ENCODE measurements at regions not wholly inside any gene's neighbourhood (a gene's known extent, or its start where the extent isn't known, plus 50 kb on each side); places are given as distances from the start of the nearest gene placed in this dataset.

DNA sequence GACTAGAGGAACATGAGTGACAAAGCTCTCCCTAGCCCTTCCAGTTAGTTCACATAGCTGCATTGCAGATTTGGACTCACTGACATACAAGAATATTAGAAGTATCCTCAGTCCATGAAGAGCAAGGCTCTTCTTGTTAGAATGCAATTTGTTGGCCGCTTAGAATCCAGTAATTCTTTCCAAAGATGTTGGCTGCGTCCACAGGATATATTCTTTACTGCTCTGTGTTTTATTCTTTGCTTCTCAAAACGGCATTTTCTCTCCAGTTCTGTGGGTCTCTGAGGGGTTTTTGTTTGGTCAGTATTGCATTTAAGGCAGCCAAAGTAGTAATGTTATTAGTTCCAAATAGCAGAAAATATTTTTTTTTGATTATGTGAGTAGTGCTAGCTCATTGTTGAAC, 588.6 kb downstream of the DNAJB9 start:
- no peak for DNase-seq

DNA sequence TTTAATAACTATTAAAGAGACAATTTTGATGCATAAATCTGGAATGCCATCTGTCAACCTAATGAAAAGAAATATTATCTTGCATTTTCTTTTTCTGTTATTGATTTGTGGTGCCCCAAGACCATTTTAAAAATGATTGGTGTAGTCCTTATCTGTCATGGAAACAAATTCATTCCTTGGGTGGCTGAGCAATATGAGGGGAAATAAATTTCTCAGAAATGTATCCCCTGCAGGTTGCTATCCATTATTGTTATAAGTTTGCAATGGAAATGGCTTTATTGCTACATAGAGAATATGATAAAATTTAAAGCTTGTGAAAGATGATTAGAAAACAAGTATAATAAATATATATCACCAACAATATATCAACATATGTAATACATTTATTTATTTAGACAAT, 607.0 kb downstream of the DNAJB9 start:
- DNase-seq = no peak

DNA sequence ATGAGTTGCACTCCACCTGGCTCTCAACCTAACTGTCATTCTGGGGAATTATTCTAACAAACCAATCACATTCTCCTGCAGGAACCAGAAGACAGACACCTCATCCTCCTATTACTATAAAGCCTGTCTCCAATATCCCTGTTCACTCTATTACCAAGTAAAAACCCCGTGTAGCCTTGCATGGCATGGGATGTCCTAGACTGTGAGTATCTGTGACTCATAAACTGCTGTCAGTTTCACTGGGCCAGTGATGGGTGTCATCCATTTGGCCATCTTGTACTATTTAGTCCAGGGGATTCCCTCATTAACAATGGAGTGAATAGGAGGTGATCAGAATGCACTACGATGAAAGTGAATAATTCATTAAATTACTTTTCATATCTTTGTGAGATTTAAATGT, 608.7 kb downstream of the DNAJB9 start:
- DNase-seq = no peak

- DNase-seq = no peak
Observed at GRCh38 chr7:109179601-109180000, 609.9 kb downstream of the DNAJB9 start.

DNA sequence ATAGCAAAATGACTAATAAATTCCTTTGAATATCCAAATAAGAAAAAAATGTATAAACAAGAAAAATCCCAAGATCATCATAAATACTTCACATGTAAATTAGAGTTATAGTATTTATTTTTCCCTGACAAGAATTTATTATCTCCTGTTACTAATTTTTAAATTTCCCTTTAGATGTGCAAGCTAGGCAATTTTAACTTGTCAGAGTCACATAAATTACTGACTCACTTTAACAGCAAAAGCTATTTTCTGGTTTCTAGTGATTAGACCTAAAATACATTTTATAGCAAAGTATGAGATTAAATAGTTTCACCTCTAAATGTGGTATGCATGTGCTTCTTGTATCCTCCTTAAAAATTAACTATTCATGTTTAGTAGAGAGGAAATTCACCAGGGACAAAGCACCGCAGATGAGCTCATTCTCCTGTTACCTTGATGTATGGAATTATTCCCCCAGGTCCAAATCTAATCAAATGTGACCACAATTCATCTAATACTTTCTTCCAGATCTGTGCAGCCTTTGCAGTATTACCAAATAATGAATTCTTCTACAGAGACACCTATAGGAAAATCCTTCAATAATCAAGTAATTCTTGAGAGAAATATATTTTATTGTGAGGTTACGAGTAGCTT, 621.2 kb downstream of the DNAJB9 start:
- no peak for DNase-seq

GRCh38 chr7:109206196-109206595, 636.5 kb downstream of the DNAJB9 start:
- DNase-seq = no peak

DNA sequence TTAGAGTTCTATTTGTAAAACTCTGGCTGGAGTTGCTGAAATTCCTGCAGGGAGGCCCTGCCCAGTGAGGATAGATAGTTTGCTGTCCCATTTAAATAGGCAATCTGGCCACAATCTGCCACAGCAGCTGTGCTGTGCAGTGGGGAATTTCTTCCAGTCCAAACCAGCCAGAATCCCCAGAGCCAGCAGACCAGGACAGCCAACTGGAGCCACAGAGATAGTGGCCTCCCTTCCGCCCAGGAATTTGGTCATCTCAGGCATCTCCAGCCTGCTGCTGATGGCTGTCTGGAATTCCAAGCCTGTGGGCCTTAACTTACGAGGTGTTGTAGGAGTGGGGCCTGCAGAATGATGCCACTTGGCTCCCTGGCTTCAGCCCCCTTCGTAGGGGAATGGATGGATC, 643.4 kb downstream of the DNAJB9 start:
- no peak for DNase-seq

GRCh38 chr7:109215341-109215740, 645.7 kb downstream of the DNAJB9 start:
- DNase-seq = no peak

- no peak for DNase-seq
Observed at GRCh38 chr7:109224100-109224499, 654.4 kb downstream of the DNAJB9 start.

- DNase-seq = no peak
Observed at GRCh38 chr7:109226699-109227098, 657.0 kb downstream of the DNAJB9 start.

DNA sequence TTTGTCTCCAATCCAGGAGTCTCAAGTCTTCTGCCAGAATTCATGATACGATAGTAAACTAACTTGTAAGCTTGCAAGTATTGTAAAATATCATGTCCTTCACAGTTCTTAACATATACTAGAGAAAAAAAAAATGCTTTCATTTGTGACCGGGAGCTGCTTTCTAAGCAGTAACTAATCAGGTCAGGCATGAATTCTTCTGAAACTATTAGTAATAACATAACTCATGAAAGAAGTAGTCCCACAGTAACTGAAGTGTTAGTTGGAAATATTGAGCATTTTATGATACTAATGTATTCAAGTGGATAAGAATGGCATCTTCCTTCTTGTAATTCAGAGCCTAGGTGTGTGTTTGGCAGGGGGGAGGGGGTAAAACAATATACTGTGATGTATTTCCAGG, 665.6 kb downstream of the DNAJB9 start:
- no peak for DNase-seq

GRCh38 chr7:109246330-109247077, 676.8 kb downstream of the DNAJB9 start:
- DNase-seq = no peak

DNA sequence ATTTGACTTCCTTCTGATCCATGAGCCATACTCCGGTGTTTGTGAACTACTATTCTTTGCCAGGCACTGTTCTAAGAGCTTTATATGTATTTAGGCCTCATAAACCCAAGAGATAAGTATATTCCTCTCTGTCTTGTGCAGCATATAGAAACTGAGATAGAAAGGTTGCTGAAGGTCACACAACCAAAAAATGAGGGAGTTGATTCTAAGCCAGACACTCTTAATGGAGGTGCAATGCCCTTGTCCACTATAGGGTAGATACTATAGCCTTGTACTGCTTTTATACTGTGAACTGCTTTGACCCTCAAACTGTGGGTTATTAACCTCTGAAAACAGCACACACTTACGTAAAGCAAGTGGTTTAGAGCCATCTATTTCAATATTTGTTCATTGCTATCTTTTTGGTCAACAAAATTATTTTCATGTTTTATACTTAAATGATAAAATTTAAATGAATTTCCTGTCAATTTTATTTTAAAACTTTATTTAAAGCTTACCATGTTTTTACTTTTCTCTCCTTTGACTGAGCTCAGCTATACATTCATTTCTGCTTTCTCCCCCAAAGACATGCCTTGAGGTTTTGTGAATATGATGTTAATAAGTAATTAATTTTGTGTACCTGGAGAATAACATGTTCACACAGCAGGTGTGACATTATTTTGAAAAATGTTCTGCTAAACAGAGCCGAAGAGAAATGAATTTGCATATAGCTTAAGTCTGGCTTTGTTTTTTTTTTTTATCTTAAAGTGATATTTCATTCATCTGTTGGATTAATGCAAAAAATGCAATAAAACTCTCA, 687.3 kb downstream of the DNAJB9 start:
- no peak for DNase-seq

DNA sequence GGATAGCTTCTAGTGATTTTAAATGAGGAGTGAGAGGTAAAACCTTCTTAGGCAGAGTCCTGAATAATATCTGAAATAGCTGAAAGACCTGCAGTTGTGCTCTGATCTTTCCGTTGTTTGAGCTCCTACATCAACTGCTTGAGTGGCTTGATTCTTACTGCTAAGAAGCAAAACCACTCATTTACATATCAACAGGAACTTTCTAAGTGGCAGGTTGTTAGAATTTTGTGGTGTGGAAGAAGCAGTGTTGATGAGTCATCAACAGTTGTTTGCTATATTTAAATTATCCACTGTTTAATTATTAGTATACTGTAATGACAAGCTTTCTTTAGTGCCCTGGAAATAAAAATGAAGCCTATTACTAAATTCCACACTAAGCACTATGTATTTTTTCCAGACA, 689.5 kb downstream of the DNAJB9 start:
- DNase-seq = no peak

GRCh38 chr7:109261781-109262180, 692.1 kb downstream of the DNAJB9 start:
- DNase-seq = no peak

DNA sequence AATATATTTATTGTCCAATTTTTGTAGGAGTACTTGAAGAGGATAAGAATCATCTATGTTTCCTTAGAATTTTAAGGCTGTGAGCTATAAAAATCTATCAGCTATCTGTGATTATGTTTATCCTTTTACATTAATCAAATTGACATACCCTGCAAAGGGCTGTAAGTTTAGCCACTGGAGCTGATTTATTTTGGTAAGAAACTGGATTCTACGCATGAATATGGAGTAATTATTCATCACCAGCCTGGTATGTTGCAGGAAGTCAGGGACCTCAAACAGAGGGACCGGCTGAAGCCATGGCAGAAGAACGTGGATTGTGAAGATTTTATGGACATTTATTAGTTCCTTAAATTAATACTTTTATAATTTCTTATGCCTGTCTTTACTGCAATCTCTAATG, 696.9 kb downstream of the DNAJB9 start:
- no peak for DNase-seq

GRCh38 chr7:109276348-109276747, 706.7 kb downstream of the DNAJB9 start:
- DNase-seq = no peak

- no peak for DNase-seq
Observed at GRCh38 chr7:109282726-109283125, 713.1 kb downstream of the DNAJB9 start.

GRCh38 chr7:109284943-109285342, 715.3 kb downstream of the DNAJB9 start:
- DNase-seq = no peak

GRCh38 chr7:109295158-109295557, 725.5 kb downstream of the DNAJB9 start:
- no peak for DNase-seq

DNA sequence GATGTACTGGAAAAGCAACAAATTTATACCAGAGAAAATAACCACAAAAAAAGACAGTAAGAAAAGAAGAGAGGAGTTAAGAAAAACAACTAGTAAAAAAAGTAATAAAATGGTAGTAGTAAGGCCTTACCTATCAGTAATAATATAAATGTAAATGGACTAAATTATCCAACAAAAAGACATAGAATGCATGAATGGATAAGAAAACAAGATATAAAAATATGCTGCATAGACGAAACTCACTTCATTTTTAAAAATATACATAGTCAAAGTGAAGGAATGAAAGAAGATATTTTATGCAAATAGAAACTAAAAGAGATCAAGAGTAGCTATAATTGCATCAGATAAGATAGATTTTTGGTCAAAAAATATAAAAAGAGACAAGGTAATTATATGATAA, 739.1 kb downstream of the DNAJB9 start:
- no peak for DNase-seq

- no peak for DNase-seq
Observed at GRCh38 chr7:109309790-109310189, 740.1 kb downstream of the DNAJB9 start.

GRCh38 chr7:109318136-109318535, 748.5 kb downstream of the DNAJB9 start:
- DNase-seq = no peak

DNA sequence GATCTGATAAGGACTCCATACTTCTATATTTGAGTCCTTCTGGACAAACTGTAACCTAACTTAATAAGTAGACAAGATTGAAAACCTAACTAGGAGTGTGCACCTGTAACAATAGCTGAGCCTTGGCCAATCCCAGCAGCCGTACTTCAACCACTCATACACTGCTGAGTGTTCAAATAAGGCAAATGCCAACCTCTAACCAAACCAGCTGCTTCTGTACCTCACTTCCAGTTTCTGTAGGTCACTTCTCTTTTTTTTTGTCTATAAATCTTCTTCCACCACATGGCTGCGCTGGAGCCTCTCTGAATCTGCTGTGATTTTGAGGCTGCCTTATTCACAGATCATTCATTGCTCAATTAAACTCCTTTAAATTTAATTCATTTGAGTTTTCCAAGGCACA, 753.2 kb downstream of the DNAJB9 start:
- no peak for DNase-seq

Data from inflammatory macrophage (primary cell).